Caco-2 (cell line): ENCODE measurements at regions not wholly inside any gene's neighbourhood (a gene's known extent, or its start where the extent isn't known, plus 50 kb on each side); places are given as distances from the start of the nearest gene placed in this dataset.

Experiments
- BruUV-seq: library from RNA; stranded (reverse); fragments of 400-500 nt; replicated peaks from 2 replicates; lab custom pipeline; 2021; lab: Mats Ljungman, UMichigan
- CTCF ChIA-PET: fragments of 300-600 bp; sonication (Branson Sonifier 250); formaldehyde crosslinking; loops from one replicate; lab custom pipeline; 2022; ENCODE audit warnings: antibody characterized with exemption; lab: Charles Lee
- POLR2A ChIA-PET: fragments of 300-600 bp; sonication (Branson Sonifier 250); formaldehyde crosslinking; loops from one replicate; lab custom pipeline; 2022; ENCODE audit warnings: antibody characterized with exemption; lab: Charles Lee
- DNase-seq, 2 experiments: peaks; one replicate each; pipeline versions ENCODE4 v3.0.0 to v3.0.0-alpha.2; 2020 to 2022
- H3K27me3 ChIP-seq: replicated peaks from 2 replicates; pipeline ENCODE4 v1.6.0; 2011; ENCODE audit warnings: low read length; ENCODE audit not compliant: control insufficient read depth, insufficient read depth
- H3K36me3 ChIP-seq: 2 replicates; pipeline ENCODE4 v1.5.1; 2011; ENCODE audit warnings: low read length; ENCODE audit not compliant: control insufficient read depth, insufficient read depth
- H3K4me1 ChIP-seq: fragments of 250-450 bp; sonication (Bioruptor Pico); 2 replicates; pipeline ENCODE4 v1.5.1; 2020; ENCODE audit warnings: mild to moderate bottlenecking
- H3K4me3 ChIP-seq: 2 replicates; pipeline ENCODE4 v1.5.1; 2011; ENCODE audit warnings: low read depth, mild to moderate bottlenecking, control low read depth, low read length
- H3K9me3 ChIP-seq: fragments of 250-450 bp; sonication (Bioruptor Pico); 2 replicates; pipeline ENCODE4 v1.5.1; 2020; ENCODE audit warnings: mild to moderate bottlenecking, moderate library complexity
- H3K27ac Mint-ChIP-seq: one replicate; pipeline ENCODE4 v1.8.0; 2022; ENCODE audit warnings: mixed read lengths; ENCODE audit not compliant: unreplicated experiment
- H3K27me3 Mint-ChIP-seq: one replicate; pipeline ENCODE4 v1.8.0; 2022; ENCODE audit warnings: mixed read lengths; ENCODE audit not compliant: insufficient read depth, unreplicated experiment
- H3K36me3 Mint-ChIP-seq: one replicate; pipeline ENCODE4 v1.8.0; 2022; ENCODE audit warnings: mild to moderate bottlenecking, mixed read lengths; ENCODE audit not compliant: insufficient read depth, unreplicated experiment
- H3K4me1 Mint-ChIP-seq: one replicate; pipeline ENCODE4 v1.8.0; 2022; ENCODE audit warnings: low read depth, mixed read lengths; ENCODE audit not compliant: unreplicated experiment
- H3K4me3 Mint-ChIP-seq: one replicate; pipeline ENCODE4 v1.8.0; 2022; ENCODE audit warnings: mild to moderate bottlenecking, moderate library complexity, mixed read lengths; ENCODE audit not compliant: unreplicated experiment
- H3K9me3 Mint-ChIP-seq: one replicate; pipeline ENCODE4 v1.8.0; 2022; ENCODE audit warnings: mixed read lengths; ENCODE audit not compliant: unreplicated experiment
- intact Hi-C: fragments of 100-400 bp; cut with micrococcal nuclease; formaldehyde crosslinking; loops from one replicate; pipeline ENCODE4 v1.10.0; 2022; ENCODE audit not compliant: unreplicated experiment
- TF ChIP-seq, protein P1 (sequence below), 2 experiments: fragments of 200-600 bp in 1 of 2; IDR thresholded peaks; 1 replicate in 1 of 2; 2 replicates in 1 of 2; pipeline versions ENCODE4 v1.5.1 to v1.8.0; 2011 to 2022; ENCODE audit warnings: antibody characterized with exemption in 1 of 2, control low read depth in 1 of 2, inconsistent platforms in 1 of 2, low read depth in 1 of 2, low read length in 1 of 2, mild to moderate bottlenecking in 1 of 2, moderate library complexity in 1 of 2; ENCODE audit not compliant: insufficient read depth in 1 of 2, severe bottlenecking in 1 of 2, unreplicated experiment in 1 of 2

- Histone ChIP-seq H3K27me3 (no peaks in the 10 kb centered on the region), H3K4me1 (peaks cover 44% of the 10 kb centered on the region), H3K9me3 (no peaks in the 10 kb centered on the region), H3K4me3 (peak overlapping the region; percentile 8; the same call in 1 of the 2 replicates), H3K36me3 (no peaks in the 10 kb centered on the region)
- Mint-ChIP-seq H3K36me3 (no peaks in the 10 kb centered on the region), H3K4me3 (peak overlapping the region; percentile 68), H3K4me1 (peaks cover 21% of the 10 kb centered on the region), H3K9me3 (no peaks in the 10 kb centered on the region), H3K27me3 (no peaks in the 10 kb centered on the region), H3K27ac (peak overlapping the region; percentile 57)
- no TSS peak for BruUV-seq
- TF ChIP-seq, protein P1, sequence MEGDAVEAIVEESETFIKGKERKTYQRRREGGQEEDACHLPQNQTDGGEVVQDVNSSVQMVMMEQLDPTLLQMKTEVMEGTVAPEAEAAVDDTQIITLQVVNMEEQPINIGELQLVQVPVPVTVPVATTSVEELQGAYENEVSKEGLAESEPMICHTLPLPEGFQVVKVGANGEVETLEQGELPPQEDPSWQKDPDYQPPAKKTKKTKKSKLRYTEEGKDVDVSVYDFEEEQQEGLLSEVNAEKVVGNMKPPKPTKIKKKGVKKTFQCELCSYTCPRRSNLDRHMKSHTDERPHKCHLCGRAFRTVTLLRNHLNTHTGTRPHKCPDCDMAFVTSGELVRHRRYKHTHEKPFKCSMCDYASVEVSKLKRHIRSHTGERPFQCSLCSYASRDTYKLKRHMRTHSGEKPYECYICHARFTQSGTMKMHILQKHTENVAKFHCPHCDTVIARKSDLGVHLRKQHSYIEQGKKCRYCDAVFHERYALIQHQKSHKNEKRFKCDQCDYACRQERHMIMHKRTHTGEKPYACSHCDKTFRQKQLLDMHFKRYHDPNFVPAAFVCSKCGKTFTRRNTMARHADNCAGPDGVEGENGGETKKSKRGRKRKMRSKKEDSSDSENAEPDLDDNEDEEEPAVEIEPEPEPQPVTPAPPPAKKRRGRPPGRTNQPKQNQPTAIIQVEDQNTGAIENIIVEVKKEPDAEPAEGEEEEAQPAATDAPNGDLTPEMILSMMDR (IDR thresholded peaks at IDR 0.05; ENCODE audit: insufficient read depth in 1 of 2, low read depth in 1 of 2, low read length in 1 of 2, severe bottlenecking in 1 of 2, unreplicated experiment in 1 of 2): peak; percentile 57 to 72
- ChIA-PET POLR2A (no interaction called here), CTCF (interaction anchor here (0.6 to 2.0 kb wide), 8 partner anchors 17 to 509 kb away, joined by 3 to 21 read pairs (median 6); no protein-coding TSS in a partner anchor)
- intact Hi-C loops: loop anchor here (1.0 to 10.0 kb wide), 12 partner anchors 21 to 891 kb away; partner anchors contain the start of genes CHIC2 and LNX1
- DNase-seq: peak; percentile 60 to 76
Measured at GRCh38 chr4:53908661-53909078, 155.7 kb downstream of the CHIC2 start.

- Mint-ChIP-seq H3K4me1 (peaks cover 21% of the 10 kb centered on the region), H3K36me3 (no peaks in the 10 kb centered on the region), H3K9me3 (no peaks in the 10 kb centered on the region), H3K27ac (peak overlapping the region; percentile 57), H3K4me3 (peak overlapping the region; percentile 68), H3K27me3 (no peaks in the 10 kb centered on the region)
- H3K4me3 ChIP-seq: no peak overlapping the region
- H3K4me1 ChIP-seq: peaks cover 41% of the 10 kb centered on the region
- DNase-seq: no peak
- CTCF ChIA-PET: interaction anchor here (1.5 to 1.8 kb wide), 3 partner anchors 22 to 326 kb away, joined by 5 to 13 read pairs (median 10); no protein-coding TSS in a partner anchor
- intact Hi-C loops: loop anchor here (1.0 to 10.0 kb wide), 12 partner anchors 22 to 890 kb away; partner anchors contain the start of genes CHIC2 and LNX1
- H3K27me3 ChIP-seq: no peaks in the 10 kb centered on the region
- POLR2A ChIA-PET: no interaction called here
- no peaks in the 10 kb centered on the region for H3K9me3 ChIP-seq
- no TSS peak for BruUV-seq
- no peaks in the 10 kb centered on the region for H3K36me3 ChIP-seq
- TF ChIP-seq, protein P1 (IDR thresholded peaks at IDR 0.05; ENCODE audit: insufficient read depth in 1 of 2, low read depth in 1 of 2, low read length in 1 of 2, severe bottlenecking in 1 of 2, unreplicated experiment in 1 of 2): no peak
Measured at GRCh38 chr4:53907772-53908171, 156.6 kb downstream of the CHIC2 start.

DNA sequence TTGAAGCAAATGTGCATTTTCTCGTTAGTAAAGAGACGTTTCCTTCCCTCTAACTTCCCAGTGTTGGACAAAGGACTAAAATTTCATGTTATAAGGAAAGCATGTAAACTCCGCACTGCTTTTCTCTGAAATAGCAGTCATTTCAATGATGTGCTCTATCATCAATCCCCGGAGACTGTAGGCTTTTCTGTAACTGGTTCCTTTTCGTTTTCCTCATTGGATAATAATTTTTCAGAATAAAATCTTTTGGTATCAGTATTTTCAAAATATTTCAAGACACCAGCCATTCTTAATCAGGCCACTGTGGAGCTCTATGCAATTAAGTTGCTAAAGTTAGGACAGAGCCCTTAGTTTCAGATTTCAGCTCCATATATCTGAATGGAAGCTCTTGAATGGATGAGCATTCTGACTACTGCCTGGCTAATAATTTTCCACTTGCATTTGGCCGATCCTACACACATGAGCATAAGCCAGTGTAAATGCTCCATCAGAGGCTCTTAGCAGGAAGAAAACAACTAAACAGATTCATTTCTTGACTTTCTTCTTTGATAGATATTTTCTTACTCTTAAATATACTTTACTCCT is 157.7 kb downstream of the CHIC2 start:
- no peaks in the 10 kb centered on the region for H3K9me3 ChIP-seq
- ChIA-PET CTCF (interaction anchor here (1.5 kb wide), 1 partner anchor 327 kb away, joined by 5 read pairs; no protein-coding TSS in a partner anchor), POLR2A (no interaction called here)
- no peaks in the 10 kb centered on the region for H3K36me3 Mint-ChIP-seq
- intact Hi-C loops: loop anchor here (5.0 to 10.0 kb wide), 7 partner anchors 129 to 889 kb away; partner anchors contain the start of genes CHIC2 and LNX1
- BruUV-seq: no TSS peak
- no peaks in the 10 kb centered on the region for H3K27me3 Mint-ChIP-seq
- no peaks in the 10 kb centered on the region for H3K36me3 ChIP-seq
- H3K4me3 Mint-ChIP-seq: peak overlapping the region; percentile 72
- TF ChIP-seq, protein P1 (IDR thresholded peaks at IDR 0.05; ENCODE audit: insufficient read depth in 1 of 2, low read depth in 1 of 2, low read length in 1 of 2, severe bottlenecking in 1 of 2, unreplicated experiment in 1 of 2): no peak
- H3K4me1 ChIP-seq: peaks cover 41% of the 10 kb centered on the region
- H3K27ac Mint-ChIP-seq: peak overlapping the region; percentile 74
- no peak overlapping the region for H3K4me3 ChIP-seq
- peaks cover 21% of the 10 kb centered on the region for H3K4me1 Mint-ChIP-seq
- no peaks in the 10 kb centered on the region for H3K9me3 Mint-ChIP-seq
- H3K27me3 ChIP-seq: no peaks in the 10 kb centered on the region
- no peak for DNase-seq
